HL-60 (cell line): ENCODE measurements at regions not wholly inside any gene's neighbourhood (a gene's known extent, or its start where the extent isn't known, plus 50 kb on each side); places are given as distances from the start of the nearest gene placed in this dataset.

Source experiments
- POLR2AphosphoS5 ChIP-seq: IDR thresholded peaks from 2 replicates; pipeline ENCODE4 v1.6.1; 2012; ENCODE audit warnings: low read depth
- TF ChIP-seq, protein P1 (sequence below): IDR thresholded peaks from one replicate; pipeline ENCODE4 v1.5.1; 2011; ENCODE audit warnings: low read length, control low read depth, inconsistent platforms; ENCODE audit not compliant: insufficient read depth

DNA sequence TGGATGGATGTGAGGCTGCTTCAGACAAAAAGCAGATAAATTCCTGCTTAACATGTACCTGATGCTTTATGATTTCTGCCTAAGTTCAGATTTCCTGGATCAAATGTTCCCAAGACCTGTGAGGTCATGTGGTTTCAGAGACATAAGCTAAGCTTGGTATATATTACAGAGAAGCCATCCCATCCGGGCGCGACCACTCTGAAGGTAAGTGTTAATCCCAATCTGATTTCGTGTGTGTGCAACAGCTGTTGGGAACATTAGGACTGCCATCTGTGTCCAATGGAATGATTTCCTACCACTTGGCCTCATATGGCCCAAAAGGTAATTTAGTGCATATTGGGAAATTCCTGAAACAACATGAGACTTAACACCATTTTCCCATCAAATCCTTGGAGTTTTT, 199.1 kb downstream of the HS3ST3B1 start:
- TF ChIP-seq, protein P1, sequence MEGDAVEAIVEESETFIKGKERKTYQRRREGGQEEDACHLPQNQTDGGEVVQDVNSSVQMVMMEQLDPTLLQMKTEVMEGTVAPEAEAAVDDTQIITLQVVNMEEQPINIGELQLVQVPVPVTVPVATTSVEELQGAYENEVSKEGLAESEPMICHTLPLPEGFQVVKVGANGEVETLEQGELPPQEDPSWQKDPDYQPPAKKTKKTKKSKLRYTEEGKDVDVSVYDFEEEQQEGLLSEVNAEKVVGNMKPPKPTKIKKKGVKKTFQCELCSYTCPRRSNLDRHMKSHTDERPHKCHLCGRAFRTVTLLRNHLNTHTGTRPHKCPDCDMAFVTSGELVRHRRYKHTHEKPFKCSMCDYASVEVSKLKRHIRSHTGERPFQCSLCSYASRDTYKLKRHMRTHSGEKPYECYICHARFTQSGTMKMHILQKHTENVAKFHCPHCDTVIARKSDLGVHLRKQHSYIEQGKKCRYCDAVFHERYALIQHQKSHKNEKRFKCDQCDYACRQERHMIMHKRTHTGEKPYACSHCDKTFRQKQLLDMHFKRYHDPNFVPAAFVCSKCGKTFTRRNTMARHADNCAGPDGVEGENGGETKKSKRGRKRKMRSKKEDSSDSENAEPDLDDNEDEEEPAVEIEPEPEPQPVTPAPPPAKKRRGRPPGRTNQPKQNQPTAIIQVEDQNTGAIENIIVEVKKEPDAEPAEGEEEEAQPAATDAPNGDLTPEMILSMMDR, result no peak
- TF ChIP-seq POLR2AphosphoS5, result no peak
